ENCODE measurements at regions not wholly inside any gene's neighbourhood (a gene's known extent, or its start where the extent isn't known, plus 50 kb on each side); places are given as distances from the start of the nearest gene placed in this dataset.

GRCh38 chr12:31867292-31867691, 91.9 kb upstream of the RESF1 start:
- no peak for DNase-seq (ENCODE audit: low spot score)

GRCh38 chr12:31866523-31866922, 92.7 kb upstream of the RESF1 start:
- no peak for DNase-seq (ENCODE audit: low spot score)

GRCh38 chr12:31865023-31865422, 94.2 kb upstream of the RESF1 start:
- no peak for DNase-seq (ENCODE audit: low spot score)

GRCh38 chr12:31861360-31861759, 97.9 kb upstream of the RESF1 start:
- no peak for DNase-seq (ENCODE audit: low spot score)

GRCh38 chr12:31860401-31860800, 98.8 kb upstream of the RESF1 start:
- DNase-seq (ENCODE audit: low spot score): no peak

- DNase-seq (ENCODE audit: low spot score): no peak
These were observed 99.8 kb upstream of the RESF1 start for GRCh38 chr12:31859232-31859977.

GRCh38 chr12:31855427-31855826, 103.8 kb upstream of the RESF1 start:
- no peak for DNase-seq (ENCODE audit: low spot score)

GRCh38 chr12:31853977-31854376, 105.2 kb upstream of the RESF1 start:
- no peak for DNase-seq (ENCODE audit: low spot score)

- DNase-seq (ENCODE audit: low spot score): no peak
These were observed 105.7 kb upstream of the RESF1 start for GRCh38 chr12:31853520-31853919.

- DNase-seq (ENCODE audit: low spot score): no peak
These were observed 108.9 kb upstream of the RESF1 start for GRCh38 chr12:31850268-31850667.

GRCh38 chr12:31849090-31849687, 110.0 kb upstream of the RESF1 start:
- no peak for DNase-seq (ENCODE audit: low spot score)

GRCh38 chr12:31846405-31846804, 112.8 kb upstream of the RESF1 start:
- DNase-seq (ENCODE audit: low spot score): no peak

GRCh38 chr12:31845613-31846322, 113.4 kb upstream of the RESF1 start:
- no peak for DNase-seq (ENCODE audit: low spot score)

- DNase-seq (ENCODE audit: low spot score): no peak
These were observed 114.7 kb upstream of the AMN1 start for GRCh38 chr12:31843398-31844095.

- no peak for DNase-seq (ENCODE audit: low spot score)
These were observed 109.1 kb upstream of the AMN1 start for GRCh38 chr12:31837913-31838312.

- DNase-seq (ENCODE audit: low spot score): peak; percentile 60
These were observed 106.6 kb upstream of the AMN1 start for GRCh38 chr12:31835276-31835882.

- no peak for DNase-seq (ENCODE audit: low spot score)
These were observed 105.3 kb upstream of the AMN1 start for GRCh38 chr12:31834150-31834549.

- no peak for DNase-seq (ENCODE audit: low spot score)
These were observed 104.2 kb upstream of the AMN1 start for GRCh38 chr12:31832740-31833729.

GRCh38 chr12:31828071-31828470, 99.2 kb upstream of the AMN1 start:
- DNase-seq (ENCODE audit: low spot score): no peak

- DNase-seq (ENCODE audit: low spot score): no peak
These were observed 93.9 kb upstream of the AMN1 start for GRCh38 chr12:31822761-31823160.

- DNase-seq (ENCODE audit: low spot score): no peak
These were observed 92.7 kb upstream of the AMN1 start for GRCh38 chr12:31821484-31821883.
